ENCODE measurements at regions not wholly inside any gene's neighbourhood (a gene's known extent, or its start where the extent isn't known, plus 50 kb on each side); places are given as distances from the start of the nearest gene placed in this dataset.
"Not testable (repeated sequence)": the region's sequence is repeated elsewhere in the genome, so short reads cannot be mapped to it uniquely, and the experiment has no call there.

- DNase-seq: no peak
- intact Hi-C loops (cut with DNase I): no loop called here
Measured at GRCh38 chr3:8286749-8287148, 214.9 kb upstream of the LMCD1 start.

- intact Hi-C loops (cut with DNase I): no loop called here
- no peak for DNase-seq
Measured at GRCh38 chr3:8290611-8291010, 211.0 kb upstream of the LMCD1 start.

- no peak for DNase-seq
- intact Hi-C loops (cut with DNase I): no loop called here
Measured at GRCh38 chr3:8296461-8296860, 205.2 kb upstream of the LMCD1 start.

GRCh38 chr3:8298021-8298954 lies 203.3 kb upstream of the LMCD1 start:
- intact Hi-C loops (cut with DNase I): no loop called here
- DNase-seq: no peak

DNA sequence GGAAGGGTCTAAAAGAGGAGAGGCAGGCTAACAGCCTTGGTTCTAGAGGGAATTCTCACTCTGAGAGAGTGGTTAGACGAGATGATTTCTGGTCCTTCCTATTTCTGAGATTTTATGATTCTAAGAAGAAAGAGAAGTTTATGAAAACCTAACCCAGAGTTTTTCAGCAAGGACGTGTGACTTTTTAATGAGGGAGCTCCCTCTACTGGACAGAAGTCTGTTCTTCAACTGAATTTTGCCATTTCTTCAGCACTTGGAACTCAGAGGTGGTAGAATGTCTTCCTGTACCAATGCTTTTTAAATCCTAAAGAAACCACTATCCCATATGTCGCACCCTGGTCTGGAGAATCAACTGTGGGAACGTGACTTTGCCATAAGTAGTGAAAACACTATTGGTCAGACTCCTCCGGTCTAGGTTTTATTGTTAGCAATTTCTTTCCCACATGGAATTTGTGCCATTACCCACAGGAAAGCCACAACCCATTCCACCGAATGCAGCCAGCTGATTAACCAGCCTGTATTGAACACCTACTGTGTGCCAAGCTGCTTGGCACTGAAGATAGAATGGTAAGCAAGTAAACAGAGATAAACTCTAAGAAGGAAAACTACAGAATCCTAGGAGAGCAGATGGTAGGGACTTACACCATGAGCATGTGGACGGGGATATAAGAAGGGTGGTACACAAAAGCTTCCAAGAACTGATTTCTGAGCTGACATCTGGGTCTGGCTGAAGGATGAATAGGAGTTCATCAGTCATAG lies 199.5 kb upstream of the LMCD1 start:
- no peak for DNase-seq
- intact Hi-C loops (cut with DNase I): loop anchor here (10.0 kb wide), 1 partner anchor 507 kb away; no protein-coding TSS in a partner anchor

- intact Hi-C loops (cut with DNase I): loop anchor here (10.0 kb wide), 1 partner anchor 509 kb away; no protein-coding TSS in a partner anchor
Measured at GRCh38 chr3:8303466-8303865, 198.2 kb upstream of the LMCD1 start.

DNA sequence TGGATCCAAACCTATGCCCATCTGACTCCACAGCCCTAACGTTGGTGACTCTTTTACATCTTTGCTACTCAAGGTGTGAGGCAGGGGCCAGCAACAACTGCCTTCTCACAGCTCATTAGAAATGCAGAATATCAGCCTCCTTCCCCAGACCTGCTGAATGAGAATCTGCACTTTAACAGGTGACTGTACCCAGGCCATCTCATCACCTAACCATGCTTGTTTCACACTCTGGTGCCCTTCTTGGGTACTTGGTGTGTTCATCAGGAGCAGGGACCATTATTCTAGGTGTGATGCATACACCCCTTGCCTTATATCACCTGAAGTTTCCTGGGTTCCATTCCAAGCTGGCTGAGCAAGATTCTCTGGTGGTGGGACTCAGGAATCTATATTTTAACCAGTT lies 196.3 kb upstream of the LMCD1 start:
- no peak for DNase-seq
- intact Hi-C loops (cut with DNase I): loop anchor here (10.0 kb wide), 1 partner anchor 511 kb away; no protein-coding TSS in a partner anchor

More at GRCh38 chr3:8303466-8303865, 198.2 kb upstream of the LMCD1 start:
- no peak for DNase-seq

DNA sequence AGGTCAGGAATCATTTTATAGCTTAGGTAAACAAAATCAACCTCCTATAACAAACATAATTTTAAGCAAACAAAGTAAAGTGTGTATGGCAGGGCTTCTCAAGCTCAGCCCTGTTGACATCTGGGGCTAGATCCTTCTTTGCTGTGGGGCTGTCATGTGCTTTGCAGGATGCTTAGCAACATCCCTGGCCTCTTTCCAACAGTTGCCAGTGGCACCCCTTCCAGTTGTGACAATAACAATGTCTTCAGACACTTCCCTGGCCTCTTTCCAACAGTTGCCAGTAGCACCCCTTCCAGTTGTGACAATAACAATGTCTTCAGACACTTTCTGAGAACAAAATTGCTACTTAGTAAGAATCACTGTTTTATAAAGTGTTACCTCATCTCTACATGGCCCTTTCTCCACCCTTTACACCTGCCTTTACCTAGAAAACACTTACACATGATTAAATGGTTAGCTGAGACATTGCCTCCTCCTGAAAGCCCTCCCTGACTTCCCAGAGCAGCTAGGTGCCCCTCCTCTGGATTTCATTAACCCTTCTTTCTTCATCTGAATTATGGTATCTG lies 194.0 kb upstream of the LMCD1 start:
- peak in 2 of 10 donors; percentile 24 to 77 for DNase-seq
- intact Hi-C loops (cut with DNase I): loop anchor here (10.0 kb wide), 1 partner anchor 513 kb away; no protein-coding TSS in a partner anchor

DNA sequence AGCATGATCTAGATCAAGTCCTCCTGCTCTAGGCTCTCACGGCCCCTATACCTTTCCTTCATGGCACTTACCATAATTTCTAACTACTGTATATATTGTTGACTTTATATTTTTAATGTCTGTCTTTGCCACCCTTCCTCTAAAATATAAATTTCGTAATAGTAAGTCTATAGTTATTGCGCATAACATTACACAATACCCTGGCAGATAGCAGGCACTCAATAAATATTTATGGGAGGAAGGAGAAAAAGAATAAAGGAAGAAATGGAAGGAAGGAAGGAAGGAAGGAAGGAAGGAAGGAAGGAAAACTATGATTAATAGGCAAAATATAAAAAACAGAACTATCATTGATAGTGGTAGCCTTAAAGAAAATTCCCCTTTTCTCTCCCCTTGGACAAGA lies 190.3 kb upstream of the LMCD1 start:
- intact Hi-C loops (cut with DNase I): no loop called here
- DNase-seq: no peak

DNA sequence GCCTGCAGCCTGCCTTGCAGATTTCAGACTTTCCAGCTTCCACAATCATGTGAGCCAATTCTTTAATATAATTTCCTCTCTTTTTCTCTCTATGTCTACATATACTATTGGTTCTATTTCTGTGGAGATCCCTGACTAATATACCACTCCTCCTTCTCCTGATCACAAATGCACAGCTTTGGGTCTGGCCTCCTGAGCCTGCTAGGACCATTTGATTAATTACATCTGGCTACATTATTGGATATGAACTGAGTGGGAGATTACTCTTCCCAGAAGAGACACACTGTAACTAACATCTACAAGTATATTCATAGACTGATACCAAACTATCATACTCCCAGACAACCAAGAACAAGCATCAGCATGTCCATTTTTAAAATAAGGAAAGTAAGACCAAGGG lies 188.9 kb upstream of the LMCD1 start:
- intact Hi-C loops (cut with DNase I): no loop called here
- DNase-seq: no peak

DNA sequence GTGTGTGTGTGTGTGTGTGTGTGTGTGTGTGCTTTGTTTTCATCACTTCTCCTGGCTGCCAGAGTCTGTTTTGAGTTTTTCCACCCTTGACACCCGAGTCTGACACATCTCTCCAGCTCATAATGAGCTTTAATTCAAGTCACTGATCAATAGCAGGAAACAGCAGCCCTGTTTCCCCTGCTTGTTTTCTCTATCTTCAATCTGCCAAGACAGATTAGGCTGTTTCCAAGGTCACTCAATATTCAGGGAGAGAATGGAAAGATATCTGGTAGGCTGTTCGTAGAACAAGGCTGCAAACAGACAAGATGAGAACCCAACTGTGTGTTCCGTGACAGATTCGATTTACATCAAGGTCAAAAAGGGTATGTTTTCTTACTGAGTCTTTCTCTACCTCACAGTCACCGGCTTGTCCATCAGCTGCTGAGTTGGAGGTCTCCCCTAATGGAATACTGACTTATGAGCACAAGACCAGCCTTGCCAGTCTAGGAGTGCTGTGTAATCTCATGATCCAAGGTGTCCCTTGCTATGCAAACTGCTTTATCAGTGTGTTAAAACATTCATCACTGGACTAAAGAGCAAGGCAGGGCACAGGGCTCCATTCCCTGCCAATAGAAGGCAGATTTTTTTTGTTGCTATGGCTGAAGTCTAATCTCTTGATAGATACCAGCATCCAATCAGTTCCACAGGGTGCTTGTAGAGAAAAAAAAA lies 187.9 kb upstream of the LMCD1 start:
- no peak for DNase-seq
- intact Hi-C loops (cut with DNase I): no loop called here

DNA sequence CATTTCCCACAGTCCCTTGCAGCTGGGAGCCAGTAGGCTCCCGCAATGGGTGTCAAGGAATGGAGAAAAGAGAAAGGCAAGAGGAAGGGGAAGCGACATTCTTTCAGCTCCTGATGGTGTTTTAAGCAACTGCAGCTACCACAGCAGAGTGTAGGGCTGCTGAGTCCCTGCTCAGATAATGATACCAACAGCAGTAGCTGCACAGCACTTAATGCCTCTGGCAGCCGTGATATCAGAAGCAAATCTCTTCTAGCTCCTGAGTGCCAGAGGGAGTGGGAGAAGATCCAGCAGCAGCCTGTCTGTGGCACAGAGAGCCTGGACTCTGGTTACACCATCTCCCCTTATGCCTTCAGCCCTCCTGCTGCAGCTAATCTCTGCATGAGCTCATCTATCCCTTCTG lies 186.1 kb upstream of the LMCD1 start:
- intact Hi-C loops (cut with DNase I); DNase-seq: not testable (repeated sequence)

GRCh38 chr3:8317661-8318649 lies 183.7 kb upstream of the LMCD1 start:
- intact Hi-C loops (cut with DNase I): no loop called here
- no peak for DNase-seq

DNA sequence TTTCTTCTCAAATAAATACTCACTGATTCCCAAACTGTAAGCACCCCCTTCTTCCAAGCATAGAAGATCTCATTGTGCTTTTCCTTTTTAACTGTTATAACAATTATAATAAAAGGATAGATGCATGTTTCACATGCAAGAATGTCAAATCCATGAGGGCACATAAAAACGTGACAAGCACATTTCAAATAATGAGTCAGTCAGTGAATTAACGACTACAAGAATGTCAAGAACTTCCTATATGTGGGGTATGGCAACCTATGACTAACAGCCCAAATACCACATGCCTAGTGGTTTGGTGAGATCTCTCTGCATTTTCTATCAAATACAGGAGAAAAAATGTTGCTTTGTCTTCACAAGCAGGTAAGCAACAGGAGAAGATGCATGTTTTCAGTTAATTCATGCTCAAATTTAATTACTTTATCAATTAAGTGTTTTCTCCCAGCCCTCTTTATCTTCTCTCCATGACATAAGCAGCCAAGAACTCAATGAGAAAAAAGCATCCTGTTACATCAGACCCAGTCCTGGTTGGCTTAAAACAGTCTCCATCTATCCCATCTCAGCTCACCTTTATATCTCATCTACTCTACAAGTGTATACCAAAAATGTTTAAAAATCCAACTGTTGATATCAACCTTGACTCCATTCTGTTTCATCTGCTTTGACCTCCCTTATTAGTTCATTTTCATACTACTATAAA lies 181.5 kb upstream of the LMCD1 start:
- intact Hi-C loops (cut with DNase I): no loop called here
- DNase-seq: no peak

- intact Hi-C loops (cut with DNase I): no loop called here
- no peak for DNase-seq
Measured at GRCh38 chr3:8320711-8321458, 180.7 kb upstream of the LMCD1 start.

- peak in 8 of 10 donors; percentile 37 to 94 (median 54) for DNase-seq
- intact Hi-C loops (cut with DNase I): loop anchor here (1.0 kb wide), 1 partner anchor 93 kb away; no protein-coding TSS in a partner anchor
Measured at GRCh38 chr3:8324747-8325146, 176.9 kb upstream of the LMCD1 start.

DNA sequence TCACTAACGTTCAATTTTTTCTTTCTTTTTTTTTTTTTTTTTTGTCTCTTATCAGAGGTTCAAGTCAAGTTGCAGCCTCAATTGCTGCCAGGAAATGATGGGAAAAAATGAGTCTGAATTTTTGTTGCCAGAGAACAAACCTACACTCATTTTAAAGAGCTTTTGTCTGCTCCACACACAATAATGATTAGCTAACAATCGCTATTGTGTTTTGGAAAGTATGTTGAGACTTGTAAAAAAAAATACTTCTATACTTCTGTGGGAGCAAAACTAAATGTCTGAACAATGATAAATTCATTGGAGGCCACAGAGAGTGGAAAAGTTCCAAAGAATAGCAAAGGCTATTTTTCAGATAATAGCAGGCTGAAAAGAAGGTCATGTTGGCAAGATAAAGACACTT lies 176.3 kb upstream of the LMCD1 start:
- intact Hi-C loops (cut with DNase I): no loop called here

GRCh38 chr3:8325833-8326232 lies 175.8 kb upstream of the LMCD1 start:
- intact Hi-C loops (cut with DNase I): not testable (repeated sequence)
- peak in 6 of 10 donors; percentile 6 to 77 (median 50) for DNase-seq

More for the DNA sequence above, 176.3 kb upstream of the LMCD1 start:
- no peak for DNase-seq

All from posterior cingulate gyrus (tissue), 11 donors.